GM18909 (cell line): ENCODE measurements at regions not wholly inside any gene's neighbourhood (a gene's known extent, or its start where the extent isn't known, plus 50 kb on each side); places are given as distances from the start of the nearest gene placed in this dataset.
"Not testable (repeated sequence)": the region's sequence is repeated elsewhere in the genome, so short reads cannot be mapped to it uniquely, and the experiment has no call there.

Experiments used
- ATAC-seq: cut with Tn5 transposase; IDR thresholded peaks from one replicate; pipeline ENCODE4 v1.9.1; 2021; ENCODE audit warnings: mild to moderate bottlenecking; ENCODE audit not compliant: unreplicated experiment, poor library complexity

- ATAC-seq: not testable (repeated sequence)
These were observed 54.9 kb upstream of the NBPF12 start for GRCh38 chr1:146883190-146883589.

GRCh38 chr1:146881096-146881495, 57.0 kb upstream of the NBPF12 start:
- ATAC-seq: not testable (repeated sequence)

GRCh38 chr1:146863799-146864319, 74.3 kb upstream of the NBPF12 start:
- ATAC-seq: not testable (repeated sequence)

- ATAC-seq: not testable (repeated sequence)
These were observed 85.0 kb upstream of the NBPF12 start for GRCh38 chr1:146853147-146853546.

- not testable (repeated sequence) for ATAC-seq
These were observed 87.7 kb upstream of the NBPF12 start for GRCh38 chr1:146850352-146850889.

GRCh38 chr1:146838725-146839124, 99.4 kb upstream of the NBPF12 start:
- ATAC-seq: not testable (repeated sequence)

- ATAC-seq: not testable (repeated sequence)
These were observed 111.2 kb upstream of the NBPF12 start for GRCh38 chr1:146826957-146827356.

- ATAC-seq: not testable (repeated sequence)
These were observed 143.9 kb upstream of the NBPF12 start for GRCh38 chr1:146794236-146794635.

GRCh38 chr1:146792725-146793124, 145.4 kb upstream of the NBPF12 start:
- not testable (repeated sequence) for ATAC-seq

- not testable (repeated sequence) for ATAC-seq
These were observed 153.7 kb upstream of the NBPF12 start for GRCh38 chr1:146784212-146784940.

GRCh38 chr1:146781235-146781634, 156.9 kb upstream of the NBPF12 start:
- not testable (repeated sequence) for ATAC-seq

GRCh38 chr1:146777826-146778602, 160.1 kb upstream of the NBPF12 start:
- not testable (repeated sequence) for ATAC-seq

- not testable (repeated sequence) for ATAC-seq
These were observed 163.1 kb upstream of the NBPF12 start for GRCh38 chr1:146774988-146775387.

- not testable (repeated sequence) for ATAC-seq
These were observed 163.9 kb upstream of the NBPF12 start for GRCh38 chr1:146774271-146774670.

GRCh38 chr1:146771409-146771808, 166.7 kb upstream of the NBPF12 start:
- not testable (repeated sequence) for ATAC-seq

- not testable (repeated sequence) for ATAC-seq
These were observed 167.1 kb upstream of the NBPF12 start for GRCh38 chr1:146770998-146771397.

- not testable (repeated sequence) for ATAC-seq
These were observed 174.9 kb upstream of the NBPF12 start for GRCh38 chr1:146763234-146763633.

GRCh38 chr1:146756858-146757257, 181.3 kb upstream of the NBPF12 start:
- not testable (repeated sequence) for ATAC-seq

- ATAC-seq: not testable (repeated sequence)
These were observed 189.4 kb upstream of the NBPF12 start for GRCh38 chr1:146748686-146749085.

GRCh38 chr1:146731981-146732680, 206.0 kb upstream of the NBPF12 start:
- ATAC-seq: not testable (repeated sequence)
